ENCODE measurements at regions not wholly inside any gene's neighbourhood (a gene's known extent, or its start where the extent isn't known, plus 50 kb on each side); places are given as distances from the start of the nearest gene placed in this dataset.

- TF ChIP-seq ZBTB33 (IDR thresholded peaks at IDR 0.05; ENCODE audit: extremely low read depth, insufficient replicate concordance, low read length) (no peak), SRF (IDR thresholded peaks at IDR 0.05; ENCODE audit: low read depth) (no peak), CTCF (IDR thresholded peaks at IDR 0.05 in 2 of 3, conservative IDR thresholded peaks at IDR 0.05 in 1 of 3; ENCODE audit: borderline replicate concordance in 1 of 3, insufficient read depth in 1 of 3, low read depth in 2 of 3, low read length in 2 of 3) (no peak), EZH2 (IDR thresholded peaks at IDR 0.05) (no peak), SIN3A (IDR thresholded peaks at IDR 0.05; ENCODE audit: low read depth) (no peak)
These were observed 393.2 kb downstream of the BCAT1 start (continued) for GRCh38 chr12:24555730-24556129.

GRCh38 chr12:24554612-24555295 is 394.1 kb downstream of the BCAT1 start:
- Histone ChIP-seq H3K27me3 (ENCODE audit: insufficient read depth, low read length) (no peaks in the 10 kb centered on the region), H3K4me1 (ENCODE audit: control insufficient read depth in 1 of 2, insufficient read depth in 2 of 2, low read length in 2 of 2) (no peaks in the 10 kb centered on the region), H3K9ac (ENCODE audit: low read length) (no peak overlapping the region), H3K9me3 (ENCODE audit: control insufficient read depth in 1 of 2, insufficient read depth in 1 of 2, low read depth in 1 of 2, low read length in 2 of 2) (peaks cover 14 to 18% of the 10 kb centered on the region in 2 experiments; a peak in 2 of 4 replicates), H3K79me2 (ENCODE audit: insufficient read depth, low read length) (no peaks in the 10 kb centered on the region), H3K36me3 (ENCODE audit: control insufficient read depth in 1 of 2, insufficient read depth in 2 of 2, low read length in 2 of 2) (no peaks in the 10 kb centered on the region), H3K9me2 (ENCODE audit: insufficient read depth) (no peaks in the 10 kb centered on the region), H2AFZ (ENCODE audit: low read depth, low read length, poor library complexity, severe bottlenecking) (no peak overlapping the region), H3K4me2 (ENCODE audit: low read length) (no peak overlapping the region), H4K20me1 (ENCODE audit: insufficient read depth) (no peaks in the 10 kb centered on the region), H3K27ac (ENCODE audit: low read depth, low read length) (no peak overlapping the region), H3K4me3 (replicated peaks in 1 of 2; ENCODE audit: low read depth in 1 of 2, low read length in 2 of 2) (no peak overlapping the region)
- no TSS peak for BruUV-seq (replicated peaks)
- intact Hi-C loops (cut with micrococcal nuclease), result no loop called here
- TF ChIP-seq ZBTB33 (IDR thresholded peaks at IDR 0.05; ENCODE audit: extremely low read depth, insufficient replicate concordance, low read length) (no peak), CTCF (IDR thresholded peaks at IDR 0.05 in 2 of 3, conservative IDR thresholded peaks at IDR 0.05 in 1 of 3; ENCODE audit: borderline replicate concordance in 1 of 3, insufficient read depth in 1 of 3, low read depth in 2 of 3, low read length in 2 of 3) (no peak), ELF1 (IDR thresholded peaks at IDR 0.05; ENCODE audit: borderline replicate concordance, low read depth) (no peak), EZH2phosphoT487 (IDR thresholded peaks at IDR 0.05; ENCODE audit: borderline replicate concordance) (no peak), YY1 (IDR thresholded peaks at IDR 0.05; ENCODE audit: extremely low read depth, insufficient replicate concordance, low read depth, low read length) (no peak), ATF3 (IDR thresholded peaks at IDR 0.05) (no peak), EGR1 (IDR thresholded peaks at IDR 0.05; ENCODE audit: low read depth) (no peak)
- ChIA-PET POLR2A (no interaction called here), CTCF (no interaction called here), RAD21 (ENCODE audit: low non-redundant PET in 1 of 2, low total read pairs in 2 of 2, uncharacterized antibody in 2 of 2, unreplicated experiment in 2 of 2) (no interaction called here)
- ATAC-seq (no peak), DNase-seq (ENCODE audit: low read depth, low spot score) (no peak)

Data from HCT116 (cell line).